GM12865 (cell line): ENCODE measurements at regions not wholly inside any gene's neighbourhood (a gene's known extent, or its start where the extent isn't known, plus 50 kb on each side); places are given as distances from the start of the nearest gene placed in this dataset.

ENCODE experiments used
- DNase-seq: peaks from one replicate; pipeline ENCODE4 v3.0.0; 2010; ENCODE audit warnings: low read depth
- H3K4me3 ChIP-seq: 2 replicates; pipeline ENCODE4 v1.5.1; 2011; ENCODE audit warnings: mild to moderate bottlenecking, low read depth, low read length, control low read depth
- CTCF ChIP-seq: IDR thresholded peaks from 2 replicates; pipeline ENCODE4 v1.5.1; 2011; ENCODE audit warnings: low read length, control low read depth, low read depth, inconsistent platforms; ENCODE audit not compliant: insufficient read depth; ENCODE audit errors: missing control alignments

- no peak for TF ChIP-seq CTCF
- DNase-seq, result no peak
Observed at GRCh38 chr11:64457416-64458010, 98.2 kb upstream of the SLC22A11 start.

GRCh38 chr11:64458997-64459396 lies 96.7 kb upstream of the SLC22A11 start:
- TF ChIP-seq CTCF, result no peak
- no peak overlapping the region for H3K4me3 ChIP-seq
- DNase-seq, result no peak

More at GRCh38 chr11:64457416-64458010, 98.2 kb upstream of the SLC22A11 start:
- H3K4me3 ChIP-seq, result no peak overlapping the region

GRCh38 chr11:64459609-64460008 lies 96.1 kb upstream of the SLC22A11 start:
- TF ChIP-seq CTCF, result no peak
- no peak for DNase-seq
- no peak overlapping the region for H3K4me3 ChIP-seq

GRCh38 chr11:64461081-64461480 lies 94.7 kb upstream of the SLC22A11 start:
- H3K4me3 ChIP-seq, result no peak overlapping the region
- no peak for DNase-seq
- no peak for TF ChIP-seq CTCF

- no peak overlapping the region for H3K4me3 ChIP-seq
- no peak for TF ChIP-seq CTCF
Observed at GRCh38 chr11:64466115-64466718, 89.5 kb upstream of the SLC22A11 start.

GRCh38 chr11:64469288-64469687 lies 86.5 kb upstream of the SLC22A11 start:
- no peak for TF ChIP-seq CTCF
- H3K4me3 ChIP-seq, result no peak overlapping the region
- DNase-seq, result no peak

More at GRCh38 chr11:64466115-64466718, 89.5 kb upstream of the SLC22A11 start:
- DNase-seq, result no peak
